Chondrocyte (in vitro differentiated cells): ENCODE measurements at regions not wholly inside any gene's neighbourhood (a gene's known extent, or its start where the extent isn't known, plus 50 kb on each side); places are given as distances from the start of the nearest gene placed in this dataset.
"Not testable (repeated sequence)": the region's sequence is repeated elsewhere in the genome, so short reads cannot be mapped to it uniquely, and the experiment has no call there.

Source experiments
- DNase-seq: peaks from one replicate; pipeline ENCODE4 v3.0.0; 2021; ENCODE audit warnings: mixed read lengths, low spot score
- H3K27ac Mint-ChIP-seq: one replicate; pipeline ENCODE4 v1.8.0; 2021; ENCODE audit warnings: mild to moderate bottlenecking, moderate library complexity, mixed read lengths; ENCODE audit not compliant: unreplicated experiment
- H3K27me3 Mint-ChIP-seq: 2 replicates; pipeline ENCODE4 v1.8.0; 2021; ENCODE audit warnings: low read depth, mixed read lengths
- H3K36me3 Mint-ChIP-seq: 2 replicates; pipeline ENCODE4 v1.8.0; 2021; ENCODE audit warnings: low read depth, mixed read lengths
- H3K4me1 Mint-ChIP-seq: 2 replicates; pipeline ENCODE4 v1.8.0; 2021; ENCODE audit warnings: low read depth, mild to moderate bottlenecking, mixed read lengths
- H3K4me3 Mint-ChIP-seq: one replicate; pipeline ENCODE4 v1.8.0; 2021; ENCODE audit warnings: mild to moderate bottlenecking, moderate library complexity, mixed read lengths; ENCODE audit not compliant: unreplicated experiment
- H3K9me3 Mint-ChIP-seq: 2 replicates; pipeline ENCODE4 v1.8.0; 2021; ENCODE audit warnings: low read depth, mixed read lengths
- TF ChIP-seq, protein P1 (sequence below): fragments of 200-600 bp; sonication (generic); IDR thresholded peaks from 2 replicates; pipeline ENCODE4 v1.5.0; 2021; ENCODE audit warnings: antibody characterized with exemption, mild to moderate bottlenecking, moderate library complexity

DNA sequence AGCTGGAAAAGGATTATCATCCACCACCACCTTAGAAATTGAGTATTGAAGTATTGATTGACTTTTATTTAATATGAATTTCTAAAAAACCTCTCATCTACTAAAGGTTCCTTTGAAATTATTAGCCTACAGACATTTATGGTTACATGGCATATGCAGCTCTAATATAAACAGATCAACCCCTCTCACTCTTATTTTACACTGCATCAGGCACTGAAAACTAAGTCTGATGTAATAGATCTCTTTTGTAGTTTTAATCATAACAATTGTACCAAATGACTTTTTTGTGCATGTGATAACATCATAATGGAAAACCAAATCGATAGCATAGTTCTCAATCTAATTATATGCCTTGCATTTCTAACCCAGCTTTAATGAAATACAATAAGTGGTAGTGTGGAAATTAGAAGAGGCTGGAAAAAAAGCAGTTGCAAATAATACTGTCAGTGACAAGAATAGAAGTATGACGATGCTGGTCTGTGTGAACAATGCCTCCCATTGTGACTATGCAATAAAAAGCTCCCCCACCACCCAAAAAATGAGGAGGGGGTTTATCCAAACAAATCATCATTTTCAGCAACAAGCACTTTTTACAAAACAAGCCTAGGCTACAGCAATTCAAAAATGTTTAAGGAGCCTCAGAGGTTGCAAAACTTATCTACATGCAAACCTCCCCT, 426.5 kb upstream of the NFIA start:
- H3K4me3 Mint-ChIP-seq: no peak overlapping the region
- TF ChIP-seq, protein P1, sequence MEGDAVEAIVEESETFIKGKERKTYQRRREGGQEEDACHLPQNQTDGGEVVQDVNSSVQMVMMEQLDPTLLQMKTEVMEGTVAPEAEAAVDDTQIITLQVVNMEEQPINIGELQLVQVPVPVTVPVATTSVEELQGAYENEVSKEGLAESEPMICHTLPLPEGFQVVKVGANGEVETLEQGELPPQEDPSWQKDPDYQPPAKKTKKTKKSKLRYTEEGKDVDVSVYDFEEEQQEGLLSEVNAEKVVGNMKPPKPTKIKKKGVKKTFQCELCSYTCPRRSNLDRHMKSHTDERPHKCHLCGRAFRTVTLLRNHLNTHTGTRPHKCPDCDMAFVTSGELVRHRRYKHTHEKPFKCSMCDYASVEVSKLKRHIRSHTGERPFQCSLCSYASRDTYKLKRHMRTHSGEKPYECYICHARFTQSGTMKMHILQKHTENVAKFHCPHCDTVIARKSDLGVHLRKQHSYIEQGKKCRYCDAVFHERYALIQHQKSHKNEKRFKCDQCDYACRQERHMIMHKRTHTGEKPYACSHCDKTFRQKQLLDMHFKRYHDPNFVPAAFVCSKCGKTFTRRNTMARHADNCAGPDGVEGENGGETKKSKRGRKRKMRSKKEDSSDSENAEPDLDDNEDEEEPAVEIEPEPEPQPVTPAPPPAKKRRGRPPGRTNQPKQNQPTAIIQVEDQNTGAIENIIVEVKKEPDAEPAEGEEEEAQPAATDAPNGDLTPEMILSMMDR: no peak
- no peak for DNase-seq
- no peaks in the 10 kb centered on the region for H3K27me3 Mint-ChIP-seq
- H3K4me1 Mint-ChIP-seq: no peaks in the 10 kb centered on the region
- no peak overlapping the region for H3K27ac Mint-ChIP-seq
- peaks cover 4% of the 10 kb centered on the region for H3K36me3 Mint-ChIP-seq
- H3K9me3 Mint-ChIP-seq: peaks cover 18% of the 10 kb centered on the region

GRCh38 chr1:60640033-60640551, 442.3 kb upstream of the NFIA start:
- not testable (repeated sequence) for DNase-seq, H3K27me3 Mint-ChIP-seq, H3K9me3 Mint-ChIP-seq, H3K4me3 Mint-ChIP-seq, H3K27ac Mint-ChIP-seq, H3K4me1 Mint-ChIP-seq, H3K36me3 Mint-ChIP-seq

GRCh38 chr1:60639287-60639686, 443.1 kb upstream of the NFIA start:
- no peak for DNase-seq
- Mint-ChIP-seq H3K4me3 (no peak overlapping the region), H3K9me3 (no peaks in the 10 kb centered on the region), H3K27me3 (no peaks in the 10 kb centered on the region), H3K4me1 (no peaks in the 10 kb centered on the region), H3K27ac (no peak overlapping the region), H3K36me3 (no peaks in the 10 kb centered on the region)
- TF ChIP-seq, protein P1: no peak

DNA sequence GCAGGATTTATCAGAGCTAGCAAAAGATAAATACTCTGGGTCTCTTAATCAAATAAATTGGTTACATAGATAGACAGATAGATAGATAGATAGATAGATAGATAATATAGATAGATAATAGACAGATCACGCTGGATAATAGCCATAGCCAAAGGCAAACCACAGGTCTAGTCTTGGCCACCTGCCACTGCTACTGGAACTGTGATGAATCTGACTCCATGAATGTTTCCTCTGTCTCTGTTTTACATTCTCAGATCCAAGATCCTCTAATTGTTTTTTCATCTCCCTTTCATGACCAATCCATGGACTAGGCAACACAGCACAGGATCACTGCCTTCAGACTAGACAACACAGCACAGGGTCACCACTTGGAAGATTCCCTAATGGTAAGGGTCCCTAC, 444.7 kb upstream of the NFIA start:
- TF ChIP-seq, protein P1: no peak
- Mint-ChIP-seq H3K27me3 (no peaks in the 10 kb centered on the region), H3K9me3 (no peaks in the 10 kb centered on the region), H3K36me3 (no peaks in the 10 kb centered on the region), H3K4me1 (no peaks in the 10 kb centered on the region), H3K27ac (no peak overlapping the region), H3K4me3 (no peak overlapping the region)
- no peak for DNase-seq

DNA sequence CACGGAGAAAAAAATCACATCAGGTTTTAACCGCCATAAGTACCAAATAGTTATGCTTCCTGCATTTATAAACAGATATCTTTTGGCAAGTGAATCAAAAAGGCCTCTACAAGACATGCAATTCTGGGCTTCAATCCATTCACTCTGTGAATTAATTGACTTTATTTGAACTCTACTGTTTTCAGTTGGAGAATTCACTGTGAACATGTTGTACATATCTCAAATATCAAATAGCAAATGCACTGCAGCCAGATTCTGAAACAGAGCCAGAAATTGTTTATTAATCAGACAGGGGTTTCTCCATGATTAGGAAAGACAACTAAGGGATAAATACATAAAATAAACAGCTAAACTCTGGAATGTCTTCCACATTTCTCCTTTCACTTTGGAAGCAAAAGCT, 445.4 kb upstream of the NFIA start:
- Mint-ChIP-seq H3K4me3 (no peak overlapping the region), H3K4me1 (no peaks in the 10 kb centered on the region), H3K9me3 (no peaks in the 10 kb centered on the region), H3K36me3 (peaks cover 2% of the 10 kb centered on the region), H3K27me3 (no peaks in the 10 kb centered on the region), H3K27ac (no peak overlapping the region)
- TF ChIP-seq, protein P1: no peak
- DNase-seq: no peak

DNA sequence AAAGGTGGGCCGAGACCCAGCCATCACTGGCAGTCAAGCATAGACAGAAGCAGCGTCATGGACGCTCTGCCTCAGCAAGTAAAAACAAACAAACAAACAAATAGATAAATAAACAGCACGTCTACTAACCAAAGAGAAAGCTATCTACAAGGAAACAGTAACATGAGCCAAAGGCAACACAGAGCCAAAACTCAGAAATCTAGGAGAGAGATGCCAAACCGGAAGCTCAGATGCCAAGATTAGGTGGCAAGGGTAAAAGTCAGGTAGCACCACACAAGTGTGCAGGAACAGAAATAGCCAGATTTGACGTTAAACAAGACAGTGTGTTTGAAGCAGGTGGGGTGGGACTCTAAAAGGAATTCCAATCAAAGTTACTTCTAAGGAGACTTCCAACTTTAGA, 448.3 kb upstream of the NFIA start:
- Mint-ChIP-seq H3K4me1 (no peaks in the 10 kb centered on the region), H3K27me3 (no peaks in the 10 kb centered on the region), H3K4me3 (no peak overlapping the region), H3K27ac (no peak overlapping the region), H3K36me3 (peaks cover 3% of the 10 kb centered on the region), H3K9me3 (no peaks in the 10 kb centered on the region)
- TF ChIP-seq, protein P1: no peak
- no peak for DNase-seq
